Skeletal muscle satellite cell (primary cell): ENCODE measurements at regions not wholly inside any gene's neighbourhood (a gene's known extent, or its start where the extent isn't known, plus 50 kb on each side); places are given as distances from the start of the nearest gene placed in this dataset.

Experiments used
- H3K27me3 ChIP-seq: 2 replicates; pipeline ENCODE4 v1.7.0; 2013; ENCODE audit warnings: low read length; ENCODE audit not compliant: control insufficient read depth, insufficient read depth
- H3K36me3 ChIP-seq: 2 replicates; pipeline ENCODE4 v1.7.0; 2013; ENCODE audit warnings: mild to moderate bottlenecking, control low read depth, low read length; ENCODE audit not compliant: insufficient read depth
- H3K4me1 ChIP-seq: 2 replicates; pipeline ENCODE4 v1.7.0; 2013; ENCODE audit warnings: low read length; ENCODE audit not compliant: control insufficient read depth, insufficient read depth
- H3K4me2 ChIP-seq: 2 replicates; pipeline ENCODE4 v1.7.0; 2013; ENCODE audit warnings: mild to moderate bottlenecking, low read length
- H3K4me3 ChIP-seq: 2 replicates; pipeline ENCODE4 v1.7.0; 2013; ENCODE audit warnings: low read length
- H3K9ac ChIP-seq: 2 replicates; pipeline ENCODE4 v1.7.0; 2013; ENCODE audit warnings: mild to moderate bottlenecking, low read depth, low read length, moderate library complexity
- H3K9me3 ChIP-seq: replicated peaks from 2 replicates; pipeline ENCODE4 v1.7.0; 2013; ENCODE audit warnings: mild to moderate bottlenecking, control low read depth, low read length

DNA sequence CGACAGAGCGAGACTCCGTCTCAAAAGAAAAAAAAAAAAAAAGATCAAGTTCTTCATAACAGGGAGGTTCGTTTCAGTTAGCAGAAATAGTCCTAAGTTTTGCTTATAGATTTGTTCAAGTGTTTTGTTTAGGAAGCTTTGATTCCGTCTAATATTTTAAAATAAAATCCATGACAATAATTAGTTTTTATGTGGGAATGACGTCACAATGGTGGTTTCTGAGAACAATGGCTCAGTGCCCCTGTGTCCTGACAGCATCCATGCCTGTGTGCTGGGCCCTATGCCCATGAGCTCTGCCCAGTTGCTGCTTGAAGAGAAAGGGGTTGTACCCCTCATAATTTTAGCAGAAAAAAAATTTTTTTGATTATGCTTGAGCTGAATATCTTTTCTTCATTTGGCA, 134.0 kb downstream of the SST start:
- Histone ChIP-seq H3K4me1 (no peaks in the 10 kb centered on the region), H3K9me3 (no peaks in the 10 kb centered on the region), H3K36me3 (no peaks in the 10 kb centered on the region), H3K27me3 (peaks cover 13% of the 10 kb centered on the region), H3K9ac (no peak overlapping the region), H3K4me3 (no peak overlapping the region), H3K4me2 (no peak overlapping the region)

DNA sequence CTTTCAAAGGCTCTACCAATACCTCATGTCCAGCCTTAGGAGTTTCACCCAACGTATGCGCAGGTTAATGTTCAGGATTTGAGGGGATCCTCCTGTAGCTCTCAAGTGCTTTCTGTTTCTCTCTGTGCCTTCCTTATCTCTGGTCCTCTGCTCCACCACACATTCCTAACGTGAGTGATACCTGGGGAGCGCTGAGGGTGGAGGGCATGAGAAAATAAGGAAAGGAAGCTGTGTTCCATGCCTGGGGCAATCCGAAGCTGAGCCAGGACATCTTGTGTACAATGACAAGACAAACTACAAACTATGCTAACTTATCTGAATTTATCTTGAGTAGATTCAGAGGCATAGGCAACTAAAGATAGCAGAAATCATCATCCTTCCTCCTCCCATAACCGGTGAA, 136.4 kb downstream of the SST start:
- peaks cover 20% of the 10 kb centered on the region for H3K27me3 ChIP-seq
- no peak overlapping the region for H3K9ac ChIP-seq
- no peaks in the 10 kb centered on the region for H3K4me1 ChIP-seq
- no peaks in the 10 kb centered on the region for H3K9me3 ChIP-seq
- H3K36me3 ChIP-seq: no peaks in the 10 kb centered on the region
- H3K4me2 ChIP-seq: no peak overlapping the region
- H3K4me3 ChIP-seq: no peak overlapping the region

DNA sequence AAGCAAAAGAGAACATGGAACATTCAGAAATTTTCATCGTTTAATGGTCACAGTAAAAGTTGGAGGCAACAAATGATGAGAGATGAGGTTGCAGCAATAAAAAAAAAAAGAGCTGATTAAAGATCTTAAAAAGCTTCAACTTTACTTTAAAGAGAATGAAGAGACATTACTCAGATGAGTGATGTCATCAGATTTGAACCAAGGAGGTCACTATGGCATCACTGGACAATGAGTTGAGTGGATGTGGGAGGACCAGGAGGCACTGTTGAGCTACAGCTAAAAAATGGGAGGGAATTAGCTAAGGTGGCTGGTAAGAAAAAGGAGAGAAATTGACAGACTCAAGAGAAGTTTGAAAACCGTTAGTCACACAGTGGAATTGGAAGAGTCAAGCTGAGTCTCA, 138.4 kb downstream of the SST start:
- H3K4me1 ChIP-seq: no peaks in the 10 kb centered on the region
- no peaks in the 10 kb centered on the region for H3K36me3 ChIP-seq
- H3K27me3 ChIP-seq: peaks cover 20% of the 10 kb centered on the region
- no peak overlapping the region for H3K9ac ChIP-seq
- no peak overlapping the region for H3K4me2 ChIP-seq
- no peaks in the 10 kb centered on the region for H3K9me3 ChIP-seq
- no peak overlapping the region for H3K4me3 ChIP-seq

DNA sequence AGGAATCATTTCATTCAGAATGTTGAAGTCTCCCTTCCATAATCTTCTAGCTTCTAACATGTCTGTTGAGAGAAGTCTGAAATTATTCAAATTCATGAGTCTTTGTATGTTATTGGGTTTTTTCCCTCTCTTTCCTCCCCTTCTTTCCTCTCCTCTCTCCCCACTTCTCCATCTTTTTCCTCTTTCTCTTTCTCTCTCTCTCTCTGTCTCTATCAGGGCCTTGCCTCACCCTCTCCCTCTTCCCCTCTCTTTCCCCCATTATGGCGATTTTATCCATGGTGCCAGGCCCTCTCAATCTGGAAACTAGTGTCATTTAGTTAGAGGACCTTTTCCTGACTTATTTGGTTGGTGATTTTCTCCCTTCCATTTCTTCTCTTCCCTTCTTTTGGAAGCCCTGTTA, 147.3 kb downstream of the SST start:
- no peak overlapping the region for H3K4me3 ChIP-seq
- H3K4me1 ChIP-seq: no peaks in the 10 kb centered on the region
- peaks cover 9% of the 10 kb centered on the region for H3K27me3 ChIP-seq
- H3K9me3 ChIP-seq: no peaks in the 10 kb centered on the region
- no peak overlapping the region for H3K9ac ChIP-seq
- H3K4me2 ChIP-seq: no peak overlapping the region
- H3K36me3 ChIP-seq: no peaks in the 10 kb centered on the region

DNA sequence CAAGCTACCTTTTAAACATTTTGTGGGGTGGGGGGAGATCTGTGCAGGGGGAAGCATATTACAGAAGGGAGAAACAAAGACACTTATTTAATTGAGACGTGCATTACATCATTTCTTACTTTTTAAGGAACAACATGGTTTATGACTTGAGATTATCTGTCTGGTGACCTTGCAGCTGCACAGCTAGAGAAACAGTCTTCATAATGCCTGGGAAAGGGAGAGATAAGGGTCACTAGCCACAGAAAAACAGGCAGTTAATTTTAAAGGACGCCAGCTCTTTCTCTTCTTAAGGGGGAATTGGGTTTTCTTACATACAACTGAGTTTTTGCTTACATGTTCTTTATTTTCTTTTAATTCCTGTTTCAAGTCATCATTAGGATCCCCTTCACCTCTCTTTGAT, 147.9 kb downstream of the SST start:
- Histone ChIP-seq H3K27me3 (peaks cover 9% of the 10 kb centered on the region), H3K4me3 (no peak overlapping the region), H3K9me3 (no peaks in the 10 kb centered on the region), H3K4me2 (no peak overlapping the region), H3K4me1 (no peaks in the 10 kb centered on the region), H3K9ac (no peak overlapping the region), H3K36me3 (no peaks in the 10 kb centered on the region)

DNA sequence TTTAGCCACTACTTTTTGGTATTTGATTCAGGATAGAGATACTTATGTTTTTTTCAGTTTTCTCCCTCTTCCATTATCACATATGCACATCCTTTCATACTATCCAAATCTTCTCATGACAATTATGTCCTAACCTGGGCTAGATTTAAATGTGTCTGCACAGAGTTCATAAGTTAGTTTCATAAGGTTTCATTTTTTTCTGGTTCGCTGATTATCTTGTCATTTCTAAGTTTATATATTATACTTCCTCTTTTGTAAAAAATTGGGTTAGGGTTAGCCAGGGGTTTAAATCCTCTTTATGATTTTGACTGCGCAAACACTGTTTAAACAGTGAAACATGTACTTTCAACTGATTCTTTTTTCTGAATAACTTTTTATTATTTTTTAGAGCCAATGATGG, 148.6 kb downstream of the SST start:
- peaks cover 6% of the 10 kb centered on the region for H3K27me3 ChIP-seq
- H3K9ac ChIP-seq: no peak overlapping the region
- H3K4me3 ChIP-seq: no peak overlapping the region
- no peaks in the 10 kb centered on the region for H3K9me3 ChIP-seq
- no peak overlapping the region for H3K4me2 ChIP-seq
- no peaks in the 10 kb centered on the region for H3K4me1 ChIP-seq
- H3K36me3 ChIP-seq: no peaks in the 10 kb centered on the region

DNA sequence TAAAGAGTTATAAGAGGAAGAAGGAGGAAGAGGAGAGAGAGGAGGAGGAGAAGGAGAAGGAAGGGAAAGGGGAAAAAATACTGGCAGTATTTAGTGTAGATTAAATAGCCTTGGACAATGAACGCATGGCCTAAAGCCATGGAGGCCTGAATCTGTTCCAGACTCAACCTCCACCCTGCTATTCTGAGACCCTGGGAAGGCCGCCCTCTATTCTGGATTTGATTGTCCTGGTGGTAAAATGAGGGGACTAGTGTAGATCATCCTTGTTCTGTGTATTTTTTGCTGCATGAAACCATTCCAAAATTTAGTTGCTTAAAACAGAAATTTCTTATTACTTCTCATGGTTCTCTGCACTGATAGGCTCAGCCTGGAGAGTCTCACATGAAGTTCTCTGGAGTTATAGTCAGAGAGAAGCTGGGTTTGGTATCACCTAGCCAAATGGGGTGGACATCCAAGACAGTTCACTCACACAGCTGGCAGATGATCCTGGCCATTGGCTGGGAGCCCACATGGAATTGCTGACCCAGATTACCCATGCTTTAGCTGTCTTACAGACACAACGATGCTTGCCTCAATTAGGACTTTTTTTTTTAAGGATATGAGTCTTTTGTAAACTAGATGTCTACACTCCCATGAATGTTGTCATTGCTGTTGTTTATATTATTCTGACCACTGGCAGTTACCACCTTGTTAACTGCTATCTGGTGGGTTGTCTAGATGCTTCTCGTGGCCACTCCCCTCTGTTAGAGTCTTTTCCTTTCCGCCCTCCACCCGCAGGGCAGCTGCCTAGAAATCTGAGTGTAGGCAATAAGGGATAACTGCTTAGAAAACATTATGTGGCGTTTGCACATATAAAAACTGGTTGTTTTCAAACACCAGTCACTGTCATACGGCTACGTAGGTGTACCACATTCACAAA, 149.9 kb downstream of the SST start:
- Histone ChIP-seq H3K36me3 (no peaks in the 10 kb centered on the region), H3K4me3 (no peak overlapping the region), H3K27me3 (peaks cover 6% of the 10 kb centered on the region), H3K9ac (no peak overlapping the region), H3K9me3 (no peaks in the 10 kb centered on the region), H3K4me1 (no peaks in the 10 kb centered on the region), H3K4me2 (no peak overlapping the region)

DNA sequence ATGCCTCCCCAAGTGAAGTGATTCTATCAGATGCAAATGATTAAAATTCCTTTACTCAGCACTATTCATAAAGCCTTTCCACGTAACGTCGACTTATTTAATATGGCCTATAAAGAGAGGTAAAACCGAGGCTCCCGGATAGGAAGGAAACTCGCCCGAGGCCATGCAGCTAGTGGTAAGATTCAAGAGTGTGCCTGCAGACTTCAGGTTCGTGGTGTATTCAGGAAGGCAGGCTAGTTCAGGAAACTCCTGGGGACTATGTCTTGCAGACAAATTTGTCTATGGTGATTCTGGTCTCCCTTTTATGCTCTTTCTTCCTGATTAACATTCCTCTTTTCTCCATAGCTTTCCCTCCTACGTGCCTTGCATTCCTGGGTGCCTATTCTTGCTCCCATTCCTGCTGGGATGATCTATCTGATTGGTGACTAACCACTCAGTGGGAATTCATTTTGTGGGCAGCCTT, 150.7 kb downstream of the SST start:
- Histone ChIP-seq H3K27me3 (peaks cover 6% of the 10 kb centered on the region), H3K9me3 (no peaks in the 10 kb centered on the region), H3K4me2 (no peak overlapping the region), H3K9ac (no peak overlapping the region), H3K4me3 (no peak overlapping the region), H3K36me3 (no peaks in the 10 kb centered on the region), H3K4me1 (no peaks in the 10 kb centered on the region)

DNA sequence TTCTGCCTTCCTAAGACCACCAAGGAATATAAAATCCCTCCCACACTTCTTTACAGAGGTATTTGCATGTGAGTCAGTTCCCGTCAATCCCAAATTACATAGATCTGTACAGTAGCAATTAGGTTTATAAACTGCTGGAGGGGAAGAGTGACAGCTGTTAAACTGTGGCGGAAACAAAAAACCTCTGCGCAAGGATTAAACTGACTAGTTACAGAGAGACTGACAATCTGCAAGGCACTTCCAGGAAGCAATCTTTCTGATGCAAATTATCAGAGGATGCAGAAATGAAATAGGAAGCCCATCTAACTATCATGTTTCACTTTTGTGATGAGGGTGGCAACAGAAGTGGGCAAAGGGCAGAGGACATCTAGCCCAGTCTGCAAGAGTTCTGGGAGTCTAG, 150.4 kb downstream of the RTP4 start:
- Histone ChIP-seq H3K9me3 (no peaks in the 10 kb centered on the region), H3K4me3 (no peak overlapping the region), H3K36me3 (no peaks in the 10 kb centered on the region), H3K27me3 (peaks cover 6% of the 10 kb centered on the region), H3K4me2 (no peak overlapping the region), H3K4me1 (no peaks in the 10 kb centered on the region), H3K9ac (no peak overlapping the region)

DNA sequence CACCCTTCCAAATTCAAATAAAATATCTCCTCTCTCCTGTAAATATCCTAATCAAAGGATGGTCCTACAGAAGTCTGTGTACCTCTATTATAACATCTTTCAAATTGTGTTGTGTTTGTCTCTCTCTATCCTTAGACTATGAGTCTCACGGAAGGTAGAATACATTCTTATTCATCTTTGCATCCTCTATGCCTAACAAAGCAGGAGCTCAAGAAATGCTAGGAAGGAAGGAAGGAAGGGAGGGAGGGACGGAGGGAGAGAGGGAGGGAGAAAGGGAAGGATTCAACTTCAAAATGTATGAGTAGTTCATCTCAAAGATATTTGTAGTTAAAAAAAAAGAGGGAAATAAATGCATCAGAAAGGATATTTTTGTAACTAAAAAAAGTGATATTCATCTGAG, 150.0 kb downstream of the RTP4 start:
- no peaks in the 10 kb centered on the region for H3K4me1 ChIP-seq
- no peaks in the 10 kb centered on the region for H3K9me3 ChIP-seq
- H3K9ac ChIP-seq: no peak overlapping the region
- no peaks in the 10 kb centered on the region for H3K36me3 ChIP-seq
- peaks cover 6% of the 10 kb centered on the region for H3K27me3 ChIP-seq
- H3K4me2 ChIP-seq: no peak overlapping the region
- H3K4me3 ChIP-seq: no peak overlapping the region

DNA sequence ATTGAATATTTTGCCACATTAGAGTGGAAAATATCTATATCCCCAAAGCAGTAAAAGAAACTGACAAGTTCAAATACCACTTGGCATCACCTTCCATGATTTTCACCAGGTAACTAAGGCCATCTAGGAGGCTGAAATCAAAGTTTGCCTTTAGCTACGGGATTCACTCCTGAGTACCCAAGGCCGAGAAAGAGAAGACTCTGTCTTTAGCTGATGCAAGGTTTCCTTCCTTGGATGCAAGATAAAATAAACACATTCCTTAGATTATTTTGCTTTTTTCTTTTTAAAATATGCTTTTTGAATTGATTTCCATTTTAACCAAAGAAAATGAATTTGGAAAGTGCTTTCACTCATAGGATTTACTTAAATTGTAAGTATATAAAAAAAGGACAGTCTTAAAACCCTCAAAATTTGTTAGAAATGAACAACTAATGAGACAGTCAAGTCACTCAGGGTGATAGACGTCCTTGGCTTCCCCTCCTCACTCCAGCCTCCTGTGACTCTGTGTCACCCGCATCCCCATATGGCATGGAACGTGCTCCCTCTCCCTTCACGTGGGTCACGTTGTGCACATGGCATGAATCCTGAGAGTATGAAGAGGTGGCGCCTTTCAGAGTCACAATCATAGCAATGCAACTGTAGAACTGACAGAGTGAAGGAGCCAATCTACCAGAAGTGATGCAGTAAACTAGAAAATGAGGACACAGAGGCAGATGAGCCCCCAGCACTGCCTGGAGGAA, 148.4 kb downstream of the RTP4 start:
- no peak overlapping the region for H3K9ac ChIP-seq
- H3K4me2 ChIP-seq: no peak overlapping the region
- no peaks in the 10 kb centered on the region for H3K9me3 ChIP-seq
- H3K4me3 ChIP-seq: no peak overlapping the region
- peaks cover 3% of the 10 kb centered on the region for H3K27me3 ChIP-seq
- no peaks in the 10 kb centered on the region for H3K36me3 ChIP-seq
- H3K4me1 ChIP-seq: no peaks in the 10 kb centered on the region
